ENCODE measurements at regions not wholly inside any gene's neighbourhood (a gene's known extent, or its start where the extent isn't known, plus 50 kb on each side); places are given as distances from the start of the nearest gene placed in this dataset.
"Not testable (repeated sequence)": the region's sequence is repeated elsewhere in the genome, so short reads cannot be mapped to it uniquely, and the experiment has no call there.

GRCh38 chr4:154120006-154120676 lies 331.3 kb upstream of the SFRP2 start:
- no peak overlapping the region for H3K4me3 ChIP-seq (ENCODE audit: low read depth, poor library complexity, severe bottlenecking)
- intact Hi-C loops (cut with DNase I; ENCODE audit: low total_unique reads): no loop called here
- 75 to 87% methylated on average over 5 of the region's 5 CpGs for WGBS, 2 donors
- DNase-seq (ENCODE audit: low spot score in 2 of 2): no peak
- no peak for TF ChIP-seq CTCF (IDR thresholded peaks at IDR 0.05)
- no peak for TF ChIP-seq POLR2A (IDR thresholded peaks at IDR 0.05)

- intact Hi-C loops (cut with DNase I; ENCODE audit: low total_unique reads): no loop called here
- TF ChIP-seq CTCF (IDR thresholded peaks at IDR 0.05) (no peak), POLR2A (IDR thresholded peaks at IDR 0.05) (no peak)
- no peak overlapping the region for H3K4me3 ChIP-seq (ENCODE audit: low read depth, poor library complexity, severe bottlenecking)
- 80 to 93% methylated on average over 5 of the region's 5 CpGs for WGBS, 2 donors
- DNase-seq (ENCODE audit: low spot score in 2 of 2): no peak
Observed at GRCh38 chr4:154119317-154119716, 330.4 kb upstream of the SFRP2 start.

- WGBS, 2 donors: 84 to 86% methylated on average over 9 of the region's 9 CpGs
- DNase-seq (ENCODE audit: low spot score in 2 of 2); intact Hi-C loops (cut with DNase I; ENCODE audit: low total_unique reads); H3K4me3 ChIP-seq (ENCODE audit: low read depth, poor library complexity, severe bottlenecking): not testable (repeated sequence)
Observed at GRCh38 chr4:154117726-154118125, 328.8 kb upstream of the SFRP2 start.

GRCh38 chr4:154107337-154107736 lies 318.5 kb upstream of the SFRP2 start:
- no peak for DNase-seq (ENCODE audit: low spot score in 2 of 2)
- no peak for TF ChIP-seq POLR2A (IDR thresholded peaks at IDR 0.05)
- TF ChIP-seq CTCF (IDR thresholded peaks at IDR 0.05): no peak
- intact Hi-C loops (cut with DNase I; ENCODE audit: low total_unique reads): no loop called here
- no peak overlapping the region for H3K4me3 ChIP-seq (ENCODE audit: low read depth, poor library complexity, severe bottlenecking)
- whole genome bisulfite sequencing, 2 donors: 93 to 94% methylated on average over 2 of the region's 2 CpGs

- H3K4me3 ChIP-seq (ENCODE audit: low read depth, poor library complexity, severe bottlenecking): no peak overlapping the region
- 50 to 51% methylated on average over 2 of the region's 2 CpGs for WGBS, 2 donors
- intact Hi-C loops (cut with DNase I; ENCODE audit: low total_unique reads): no loop called here
- DNase-seq (ENCODE audit: low spot score in 2 of 2): no peak
- no peak for TF ChIP-seq POLR2A (IDR thresholded peaks at IDR 0.05)
- no peak for TF ChIP-seq CTCF (IDR thresholded peaks at IDR 0.05)
Observed at GRCh38 chr4:154088741-154089140, 299.9 kb upstream of the SFRP2 start.

- H3K4me3 ChIP-seq (ENCODE audit: low read depth, poor library complexity, severe bottlenecking): no peak overlapping the region
- intact Hi-C loops (cut with DNase I; ENCODE audit: low total_unique reads): no loop called here
- no peak for TF ChIP-seq CTCF (IDR thresholded peaks at IDR 0.05)
- no peak for TF ChIP-seq POLR2A (IDR thresholded peaks at IDR 0.05)
- 62 to 67% methylated on average over 3 of the region's 3 CpGs for WGBS, 2 donors
- DNase-seq (ENCODE audit: low spot score in 2 of 2): no peak
Observed at GRCh38 chr4:154086247-154086646, 297.4 kb upstream of the SFRP2 start.

All from lower leg skin (tissue), 4 donors.